HT-29 (cell line): ENCODE measurements at regions not wholly inside any gene's neighbourhood (a gene's known extent, or its start where the extent isn't known, plus 50 kb on each side); places are given as distances from the start of the nearest gene placed in this dataset.
"Not testable (repeated sequence)": the region's sequence is repeated elsewhere in the genome, so short reads cannot be mapped to it uniquely, and the experiment has no call there.

Source experiments
- DNase-seq: peaks from one replicate; pipeline ENCODE4 v3.0.0-alpha.2; 2015; ENCODE audit warnings: low spot score

DNA sequence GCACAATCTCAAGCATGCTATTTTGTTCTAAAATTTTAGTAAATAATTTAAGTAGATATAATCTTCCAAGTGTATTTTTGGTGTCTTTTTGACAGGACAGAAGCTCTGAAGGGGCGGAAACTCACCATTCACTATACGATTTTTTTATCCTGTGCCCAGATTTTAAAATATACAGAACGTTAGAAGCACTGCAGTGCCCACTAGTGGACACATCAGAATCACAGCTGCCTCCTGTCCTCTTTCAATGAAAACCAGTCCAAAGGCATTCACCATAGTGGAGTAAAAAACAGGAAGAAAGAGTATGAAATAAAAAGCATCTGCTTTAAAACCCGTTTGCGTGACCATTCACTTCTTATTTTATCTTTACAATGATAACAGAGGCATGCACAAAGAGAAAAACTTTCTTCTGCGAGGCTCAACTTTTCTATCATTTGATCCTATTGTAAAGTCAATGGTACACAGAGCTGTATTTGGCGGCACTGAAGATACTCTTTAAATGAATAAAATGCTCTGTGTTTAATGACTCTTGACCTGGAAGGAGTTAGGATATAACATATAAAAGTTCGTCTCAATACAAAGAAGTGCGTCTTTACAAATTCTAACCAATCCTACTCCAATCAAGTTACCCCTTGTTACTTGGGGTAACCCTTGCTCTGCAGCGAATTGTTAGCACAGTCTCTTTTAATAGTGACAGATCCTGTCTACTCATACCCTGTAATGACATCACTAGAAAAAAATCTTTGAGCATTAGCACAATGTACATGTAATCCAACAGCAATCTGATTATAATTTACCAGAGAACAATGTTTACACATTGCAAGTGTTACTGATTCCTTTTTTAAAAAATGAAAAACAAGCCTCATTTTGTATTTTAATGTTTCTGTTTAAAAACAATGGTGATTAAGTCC, 339.8 kb upstream of the PSMD7 start:
- DNase-seq, result peak; percentile 73

DNA sequence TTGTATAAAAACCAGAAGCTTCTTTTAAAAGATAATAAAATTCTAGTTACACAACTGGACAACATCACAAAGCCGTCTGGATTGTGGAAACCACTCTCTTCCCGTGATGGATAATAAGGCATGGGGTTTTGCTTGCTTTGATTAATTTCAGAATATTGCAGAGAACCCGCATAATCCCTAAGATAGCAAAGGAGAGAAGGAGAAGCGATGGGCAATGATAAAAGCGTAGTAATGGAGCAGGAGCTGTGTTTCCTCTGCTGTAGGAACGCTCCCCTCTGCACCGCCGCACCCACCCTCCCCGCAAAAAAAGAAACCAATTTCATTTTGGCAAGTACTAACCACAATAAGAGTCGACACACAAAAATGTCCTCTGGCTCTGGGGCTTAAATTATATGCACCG, 340.9 kb upstream of the PSMD7 start:
- DNase-seq, result no peak

DNA sequence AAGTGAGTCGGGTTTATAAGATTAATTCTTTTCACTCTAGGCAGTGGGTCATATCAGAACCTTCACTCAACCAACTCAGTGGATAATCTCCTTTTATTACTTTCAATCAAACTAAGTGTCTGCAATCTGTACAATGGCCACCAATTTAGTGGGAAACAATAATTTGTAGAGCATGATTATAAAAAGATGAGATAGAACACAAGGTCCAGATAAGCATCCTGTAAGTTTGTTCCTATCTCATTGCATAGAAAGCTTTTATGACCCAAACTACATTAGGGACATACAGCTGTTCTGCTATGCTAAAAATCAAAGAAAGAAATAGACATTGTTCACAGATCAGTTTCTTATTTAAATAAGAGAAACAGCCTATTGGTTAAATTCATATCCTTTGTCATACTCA, 341.4 kb upstream of the PSMD7 start:
- DNase-seq, result no peak

DNA sequence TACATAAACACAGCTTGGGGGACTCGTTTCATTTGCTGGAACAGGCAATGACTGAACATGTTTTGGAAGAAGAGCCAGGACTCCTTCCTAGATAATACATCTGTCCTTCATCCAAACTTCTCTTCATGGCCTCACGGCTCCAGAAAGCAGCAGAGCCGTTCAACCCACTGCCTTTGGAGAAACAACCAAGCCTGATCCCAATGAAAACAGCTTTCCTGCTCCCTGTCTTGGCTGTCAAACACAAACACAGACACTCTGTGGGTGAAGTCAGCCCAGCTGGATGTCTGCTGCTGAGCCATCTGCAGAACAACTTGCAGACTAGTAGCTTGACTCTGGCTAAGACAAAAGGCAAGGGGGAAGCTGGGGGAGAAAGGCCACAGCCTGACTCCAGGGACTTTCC, 345.1 kb upstream of the PSMD7 start:
- no peak for DNase-seq

GRCh38 chr16:73949574-73950320, 346.9 kb upstream of the PSMD7 start:
- DNase-seq, result peak; percentile 5

DNA sequence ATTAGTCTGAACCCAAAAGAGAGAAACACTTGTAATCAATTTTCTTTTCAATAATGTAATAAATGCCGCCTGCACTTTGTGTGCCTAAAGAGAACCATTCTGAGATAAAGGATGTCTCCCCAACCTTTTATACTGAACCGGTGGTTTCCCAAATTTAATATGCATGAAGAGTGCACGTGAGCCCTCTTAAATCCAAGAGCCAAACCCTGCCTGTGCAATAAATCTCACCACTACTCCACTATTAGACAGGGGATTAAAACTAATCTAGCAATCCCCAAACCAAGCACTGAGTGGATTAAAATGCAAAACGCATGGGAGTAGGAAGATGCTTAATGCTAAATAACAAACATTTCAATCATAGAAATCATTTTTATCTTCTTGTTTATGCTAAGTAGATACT, 351.0 kb upstream of the PSMD7 start:
- no peak for DNase-seq

DNA sequence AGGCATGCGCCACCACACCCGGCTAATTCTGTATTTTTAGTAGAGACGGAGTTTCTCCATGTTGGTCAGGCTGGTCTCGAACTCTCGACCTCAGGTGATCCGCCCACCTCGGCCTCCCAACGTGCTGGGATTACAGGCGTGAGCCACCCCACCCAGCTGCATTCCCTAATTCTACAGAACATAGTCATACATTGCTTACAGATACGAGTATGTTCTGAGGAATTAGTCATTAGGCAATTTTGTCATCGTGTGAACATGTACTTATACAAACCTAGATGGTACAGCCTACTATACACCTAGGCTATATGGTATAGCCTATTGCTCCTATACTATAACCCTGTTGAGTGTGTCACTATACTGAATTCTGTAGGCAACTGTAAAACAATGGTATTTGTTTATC, 353.4 kb upstream of the PSMD7 start:
- not testable (repeated sequence) for DNase-seq

GRCh38 chr16:73940786-73941185, 355.8 kb upstream of the PSMD7 start:
- not testable (repeated sequence) for DNase-seq

DNA sequence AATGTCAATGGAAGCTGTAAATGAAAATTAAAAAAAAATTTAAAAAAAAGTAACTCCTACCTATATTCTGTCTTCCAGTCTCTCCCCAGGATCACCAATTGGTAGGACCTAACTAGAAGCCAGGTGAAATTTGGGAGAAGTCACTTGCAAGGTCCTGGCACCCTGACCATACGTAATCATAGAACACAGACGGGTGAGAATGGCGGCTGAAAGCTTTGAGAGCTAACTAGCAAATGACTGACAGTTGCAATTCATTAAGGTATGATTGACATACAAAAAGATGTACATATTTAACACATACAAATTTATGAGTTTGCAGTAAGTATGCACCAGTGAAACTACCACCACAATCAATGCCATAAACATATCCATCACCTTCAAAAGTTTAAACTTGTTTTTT, 372.7 kb upstream of the PSMD7 start:
- no peak for DNase-seq

- DNase-seq, result no peak
Measured at GRCh38 chr16:73921295-73921694, 375.3 kb upstream of the PSMD7 start.

DNA sequence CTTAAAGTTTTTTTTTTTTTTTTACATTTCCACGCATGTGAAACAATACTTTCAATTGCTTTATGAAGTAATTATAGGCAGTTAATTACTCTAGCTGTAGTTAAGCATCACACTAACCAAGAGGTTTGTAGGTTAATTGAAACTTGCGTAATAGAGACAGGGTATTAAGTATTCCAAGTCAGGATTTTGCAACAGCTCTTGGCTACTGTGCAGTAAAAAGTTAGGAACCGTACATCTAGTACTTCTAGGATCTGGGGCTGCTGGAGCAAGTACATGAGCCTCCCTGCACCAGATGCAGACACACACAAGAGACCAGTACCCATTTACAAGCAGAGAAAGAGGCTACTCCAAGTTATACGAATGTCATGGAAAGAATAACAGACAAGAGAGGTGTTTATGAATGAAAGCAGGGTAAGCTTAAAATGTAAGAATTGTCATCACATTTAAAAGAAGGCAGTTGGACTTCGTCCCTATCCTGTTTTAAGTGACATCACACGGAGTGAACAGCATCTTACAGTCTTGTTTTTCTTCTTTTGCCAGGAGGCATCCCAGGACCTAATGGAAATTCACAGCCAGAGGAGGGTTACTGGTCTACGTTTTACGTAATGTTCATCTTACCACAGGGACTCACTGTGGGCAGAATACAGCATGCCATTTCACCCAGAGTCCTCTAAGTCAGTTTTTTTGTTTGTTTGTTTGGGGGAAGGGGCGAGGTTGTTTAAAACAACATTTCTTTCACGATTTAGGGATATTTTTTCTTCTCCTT, 379.6 kb upstream of the PSMD7 start:
- no peak for DNase-seq

GRCh38 chr16:73915935-73916334, 380.7 kb upstream of the PSMD7 start:
- no peak for DNase-seq

- no peak for DNase-seq
Measured at GRCh38 chr16:73915140-73915539, 381.5 kb upstream of the PSMD7 start.

DNA sequence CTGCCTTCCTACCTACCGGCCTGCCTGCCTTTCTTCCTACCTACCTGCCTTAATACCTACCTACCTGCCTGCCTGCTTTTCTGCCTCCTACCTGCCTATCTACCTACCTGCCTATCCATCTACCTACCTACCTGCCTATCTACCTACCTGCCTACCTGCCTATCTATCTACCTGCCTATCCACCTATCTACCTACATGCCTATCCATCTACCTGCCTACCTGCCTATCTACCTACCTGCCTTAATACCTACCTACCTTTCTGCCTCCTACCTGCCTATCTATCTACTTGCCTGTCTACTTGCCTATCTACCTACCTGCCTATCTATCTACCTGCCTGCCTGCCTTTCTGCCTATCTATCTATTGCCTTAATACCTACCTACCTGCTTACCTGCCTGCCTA, 383.8 kb upstream of the PSMD7 start:
- no peak for DNase-seq

DNA sequence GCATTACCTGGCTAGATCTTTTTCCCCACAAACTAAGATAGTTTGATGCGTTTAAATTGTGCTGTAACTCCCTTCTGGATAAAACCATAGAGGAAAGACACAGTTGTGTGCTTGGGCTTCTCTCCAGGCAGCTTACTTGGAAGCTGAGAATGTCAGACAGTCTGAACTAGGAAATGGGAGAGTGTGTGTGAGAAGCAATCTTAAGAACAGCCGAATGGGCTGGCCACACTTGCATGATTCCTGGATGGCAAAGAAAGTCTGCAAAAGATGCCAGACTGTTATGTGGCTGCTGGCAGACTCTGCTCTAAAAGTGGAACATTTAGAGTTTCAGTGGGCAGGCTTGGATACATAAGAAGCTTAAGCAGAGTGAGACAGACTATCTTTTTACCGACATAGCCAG, 384.3 kb upstream of the PSMD7 start:
- no peak for DNase-seq

DNA sequence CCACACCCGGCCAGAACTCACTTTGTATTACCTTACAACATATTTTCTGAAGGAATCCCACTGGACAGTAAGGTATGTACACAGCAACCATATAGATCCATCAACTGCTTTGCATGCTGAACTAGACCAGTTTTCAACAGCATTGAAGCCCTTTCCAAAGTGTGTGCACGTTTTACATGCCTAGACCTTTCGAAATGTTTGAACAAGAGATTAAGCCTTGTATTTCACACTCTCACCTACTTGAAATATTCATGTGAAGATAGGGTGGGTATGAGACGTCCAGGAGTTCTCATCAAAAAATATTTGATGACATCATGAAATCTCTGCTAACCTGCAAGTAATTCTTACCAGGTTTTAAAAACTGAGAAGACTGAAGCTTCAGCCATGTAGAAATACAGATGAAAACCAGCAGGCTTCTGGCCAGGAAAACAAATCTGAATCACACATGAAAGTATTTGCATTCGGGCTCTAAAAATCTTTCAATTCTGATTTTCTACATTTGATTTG, 387.0 kb upstream of the PSMD7 start:
- no peak for DNase-seq

- DNase-seq, result no peak
Measured at GRCh38 chr16:73891129-73891542, 405.5 kb upstream of the PSMD7 start.

DNA sequence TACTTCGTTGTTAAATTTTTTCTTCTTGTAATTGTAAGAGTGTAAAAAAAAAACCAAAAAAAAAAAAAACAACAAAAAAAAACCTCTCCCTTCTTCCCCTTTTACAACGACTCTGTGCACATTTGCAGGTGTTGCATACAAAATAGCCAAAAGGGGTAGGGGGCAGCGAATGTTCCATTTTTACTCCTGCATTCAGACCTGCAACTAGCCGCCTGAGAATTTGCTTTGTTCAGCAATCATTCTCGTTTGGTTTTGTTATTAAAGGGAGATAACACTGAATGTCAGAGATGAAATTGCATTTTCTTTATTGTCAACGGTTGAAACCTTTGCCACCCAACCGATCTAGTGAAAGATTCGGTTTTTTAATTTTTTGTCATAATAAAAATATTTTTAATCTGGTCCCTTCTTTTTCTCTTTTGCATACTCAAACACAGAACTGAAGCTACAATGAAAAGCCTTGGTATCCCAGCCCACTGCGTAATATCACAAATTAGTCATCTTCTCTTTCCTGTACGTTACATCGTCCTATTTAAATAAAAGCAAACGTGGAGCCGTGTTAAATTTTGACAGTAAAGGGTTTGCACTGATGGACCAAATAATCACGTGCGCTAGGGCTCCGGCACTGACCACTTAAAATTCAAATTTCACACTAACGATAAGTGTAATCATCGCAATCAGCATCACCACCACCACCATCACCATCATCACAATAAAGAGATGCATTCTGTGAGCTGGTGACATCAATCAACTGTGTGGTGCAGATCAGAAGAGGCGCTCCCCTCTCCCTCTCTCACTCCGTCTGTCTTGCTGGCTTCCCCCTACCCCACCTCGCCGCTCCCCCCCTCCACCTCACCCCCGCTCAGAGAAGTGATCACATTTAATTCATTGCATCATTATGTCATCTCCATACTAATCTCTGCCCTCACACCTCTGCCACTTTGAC, 406.2 kb upstream of the PSMD7 start:
- DNase-seq, result no peak

GRCh38 chr16:73888840-73889490, 407.6 kb upstream of the PSMD7 start:
- DNase-seq, result no peak

DNA sequence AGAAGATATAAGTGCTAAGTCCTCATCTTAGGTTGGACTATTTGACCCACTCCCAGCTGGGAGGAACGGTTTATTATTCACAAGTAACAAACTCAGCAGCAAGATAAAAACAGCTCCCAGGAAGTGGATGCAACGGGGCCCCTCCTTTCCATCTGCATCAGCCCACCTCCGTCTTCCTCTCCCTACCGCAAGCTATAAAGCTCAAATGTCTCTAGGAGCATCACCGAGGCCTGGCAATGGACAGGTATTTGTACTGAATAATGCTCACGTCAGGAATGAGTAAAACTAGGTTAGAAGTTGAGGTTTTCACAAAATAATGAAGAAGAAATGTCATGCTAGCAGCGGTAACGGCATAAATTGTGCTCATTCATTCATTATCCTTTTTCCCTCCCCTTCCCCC, 408.7 kb upstream of the PSMD7 start:
- no peak for DNase-seq
